ENCODE measurements at regions not wholly inside any gene's neighbourhood (a gene's known extent, or its start where the extent isn't known, plus 50 kb on each side); places are given as distances from the start of the nearest gene placed in this dataset.

- H3K36me3 Mint-ChIP-seq (ENCODE audit: low read depth): no peaks in the 10 kb centered on the region
- ATAC-seq: no peak
- ChIA-PET CTCF (no interaction called here), POLR2A (no interaction called here)
- intact Hi-C loops (cut with micrococcal nuclease): no loop called here
- no peaks in the 10 kb centered on the region for H3K4me1 Mint-ChIP-seq (ENCODE audit: low read depth)
- no peak for DNase-seq
- H3K27me3 Mint-ChIP-seq: no peaks in the 10 kb centered on the region
- TF ChIP-seq CTCF (IDR thresholded peaks at IDR 0.05): no peak
- H3K27ac Mint-ChIP-seq: no peak overlapping the region
- no peaks in the 10 kb centered on the region for H3K9me3 Mint-ChIP-seq
- no peak overlapping the region for H3K4me3 Mint-ChIP-seq
These were observed 267.8 kb upstream of the RAG2 start for GRCh38 chr11:36865846-36866245.

GRCh38 chr11:36854875-36855274, 256.8 kb upstream of the RAG2 start:
- Mint-ChIP-seq H3K36me3 (ENCODE audit: low read depth) (no peaks in the 10 kb centered on the region), H3K4me3 (no peak overlapping the region), H3K9me3 (no peaks in the 10 kb centered on the region), H3K27ac (no peak overlapping the region), H3K4me1 (ENCODE audit: low read depth) (no peaks in the 10 kb centered on the region), H3K27me3 (no peaks in the 10 kb centered on the region)
- POLR2A ChIA-PET: no interaction called here
- intact Hi-C loops (cut with micrococcal nuclease): no loop called here
- no peak for TF ChIP-seq CTCF (IDR thresholded peaks at IDR 0.05)
- DNase-seq: no peak
- CTCF ChIA-PET: no interaction called here
- ATAC-seq: no peak

DNA sequence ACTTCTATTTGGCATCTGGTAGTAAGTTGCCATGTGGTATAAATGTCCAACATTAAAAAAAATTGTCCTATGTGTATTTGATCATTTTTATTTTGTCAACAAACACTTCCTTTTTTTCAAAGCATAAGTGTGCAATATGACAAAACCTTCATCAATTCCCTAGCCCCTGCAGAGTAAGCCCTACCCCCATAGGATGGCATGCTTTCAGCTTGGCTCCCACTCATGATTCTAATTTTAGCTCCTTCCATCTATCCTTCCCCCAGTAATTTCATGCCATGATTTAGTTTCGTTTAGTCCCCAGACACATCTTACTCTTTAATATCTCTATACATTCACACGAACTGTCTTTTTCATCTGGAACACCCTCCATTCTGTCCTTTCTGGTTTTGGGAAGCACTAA, 250.6 kb upstream of the RAG2 start:
- Mint-ChIP-seq H3K27ac (no peak overlapping the region), H3K36me3 (ENCODE audit: low read depth) (no peaks in the 10 kb centered on the region), H3K9me3 (no peaks in the 10 kb centered on the region), H3K27me3 (no peaks in the 10 kb centered on the region), H3K4me3 (no peak overlapping the region), H3K4me1 (ENCODE audit: low read depth) (no peaks in the 10 kb centered on the region)
- ChIA-PET CTCF (no interaction called here), POLR2A (no interaction called here)
- intact Hi-C loops (cut with micrococcal nuclease): no loop called here
- DNase-seq (no peak), ATAC-seq (no peak)
- no peak for TF ChIP-seq CTCF (IDR thresholded peaks at IDR 0.05)

- no peak for TF ChIP-seq CTCF (IDR thresholded peaks at IDR 0.05)
- no peaks in the 10 kb centered on the region for H3K36me3 Mint-ChIP-seq (ENCODE audit: low read depth)
- ChIA-PET POLR2A (no interaction called here), CTCF (interaction anchor here (0.6 kb wide), 1 partner anchor 1223 kb away, joined by 3 read pairs; no protein-coding TSS in a partner anchor)
- intact Hi-C loops (cut with micrococcal nuclease): no loop called here
- H3K27me3 Mint-ChIP-seq: peaks cover 2% of the 10 kb centered on the region
- DNase-seq (no peak), ATAC-seq (no peak)
- no peaks in the 10 kb centered on the region for H3K4me1 Mint-ChIP-seq (ENCODE audit: low read depth)
- H3K4me3 Mint-ChIP-seq: no peak overlapping the region
- no peak overlapping the region for H3K27ac Mint-ChIP-seq
- no peaks in the 10 kb centered on the region for H3K9me3 Mint-ChIP-seq
These were observed 242.3 kb upstream of the RAG2 start for GRCh38 chr11:36840378-36840777.

DNA sequence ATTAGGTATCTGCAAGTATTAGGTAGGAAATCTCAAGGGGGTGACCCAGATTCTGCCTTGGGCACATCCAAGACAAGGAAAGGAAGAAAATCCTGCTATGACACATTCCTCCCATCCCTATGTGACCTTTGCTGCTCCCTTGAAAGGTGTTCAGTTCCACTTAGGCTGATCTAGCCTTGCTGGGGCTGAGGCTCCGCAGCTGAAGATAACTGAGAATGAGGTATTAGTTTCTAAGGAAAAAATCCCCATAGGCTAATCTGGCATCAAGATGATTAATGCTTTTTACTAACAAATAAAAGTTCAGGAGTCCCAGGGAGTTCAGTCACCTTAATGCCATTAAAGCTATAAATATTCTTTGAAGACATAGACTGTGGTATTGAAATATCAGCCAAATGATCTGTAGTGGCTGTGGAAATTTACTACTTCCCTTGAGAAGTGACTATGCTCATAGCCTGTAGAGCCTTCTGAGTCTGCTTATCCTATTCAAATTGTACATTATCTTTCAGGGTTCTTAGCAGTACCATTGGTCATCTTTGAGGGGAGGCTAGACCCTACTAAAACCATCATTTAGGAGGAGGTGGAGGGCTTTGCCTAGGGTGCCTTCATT, 239.9 kb upstream of the RAG2 start:
- DNase-seq: no peak
- POLR2A ChIA-PET: no interaction called here
- ATAC-seq: no peak
- H3K27ac Mint-ChIP-seq: no peak overlapping the region
- TF ChIP-seq CTCF (IDR thresholded peaks at IDR 0.05): no peak
- no peaks in the 10 kb centered on the region for H3K36me3 Mint-ChIP-seq (ENCODE audit: low read depth)
- CTCF ChIA-PET: interaction anchor here (1.0 kb wide), 1 partner anchor 91 kb away, joined by 3 read pairs; no protein-coding TSS in a partner anchor
- H3K9me3 Mint-ChIP-seq: no peaks in the 10 kb centered on the region
- intact Hi-C loops (cut with micrococcal nuclease): no loop called here
- no peaks in the 10 kb centered on the region for H3K4me1 Mint-ChIP-seq (ENCODE audit: low read depth)
- H3K27me3 Mint-ChIP-seq: peaks cover 2% of the 10 kb centered on the region
- no peak overlapping the region for H3K4me3 Mint-ChIP-seq

All from activated CD8-positive, alpha-beta T cell treated with anti-CD3 and anti-CD28 coated beads for 36 hours (primary cell).